Stimulated activated CD4-positive, alpha-beta T cell treated with anti-CD3 and anti-CD28 coated beads, Interleukin-2, amount 100 ng/mL, for 4 hours (primary cell): ENCODE measurements at regions not wholly inside any gene's neighbourhood (a gene's known extent, or its start where the extent isn't known, plus 50 kb on each side); places are given as distances from the start of the nearest gene placed in this dataset.

Experiments used
- DNase-seq: peaks from one replicate; pipeline ENCODE4 v3.0.0-alpha.2; 2020; ENCODE audit warnings: low read depth

DNA sequence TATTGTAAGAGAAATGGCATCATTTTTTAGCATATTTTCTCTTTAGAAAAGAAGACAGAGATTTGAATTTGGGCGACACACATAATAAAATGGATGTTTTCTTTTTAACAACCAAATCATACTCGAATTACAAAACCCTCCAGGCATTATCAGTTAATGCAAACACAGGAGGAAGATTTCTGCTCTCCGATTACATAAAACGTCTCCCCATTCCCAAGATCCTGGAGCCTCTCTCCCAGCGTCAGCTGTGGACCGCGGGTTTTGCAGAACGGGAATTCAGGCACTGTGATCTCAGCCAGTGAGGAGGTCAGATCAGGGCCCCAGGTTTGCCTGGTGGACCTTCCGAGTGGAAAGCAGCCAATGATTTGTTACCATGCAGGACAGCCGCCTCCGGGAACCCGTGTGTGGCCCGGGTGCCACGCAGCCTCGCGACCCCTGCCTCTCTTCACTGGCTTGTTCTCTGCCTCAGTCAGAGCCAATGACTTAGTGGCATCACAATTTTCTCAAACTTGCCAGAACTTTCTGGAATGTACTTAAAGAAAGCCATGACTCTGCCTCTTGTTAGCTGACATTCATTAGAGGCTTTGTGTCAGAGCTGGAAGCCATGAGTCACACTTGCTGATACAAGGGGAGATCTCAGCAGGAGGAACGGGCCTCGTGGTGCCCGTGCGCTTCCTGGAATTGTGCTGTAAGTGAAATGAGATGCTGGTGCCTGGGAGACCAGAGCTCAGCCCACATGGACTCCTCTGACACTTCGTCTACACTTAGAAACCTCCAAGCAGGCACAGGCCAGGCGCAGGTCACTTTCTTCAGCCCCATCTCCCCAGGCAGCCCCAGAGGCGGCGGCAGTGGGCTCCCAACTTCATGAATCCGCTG, 246.1 kb downstream of the KLF6 start:
- peak; percentile 44 for DNase-seq

DNA sequence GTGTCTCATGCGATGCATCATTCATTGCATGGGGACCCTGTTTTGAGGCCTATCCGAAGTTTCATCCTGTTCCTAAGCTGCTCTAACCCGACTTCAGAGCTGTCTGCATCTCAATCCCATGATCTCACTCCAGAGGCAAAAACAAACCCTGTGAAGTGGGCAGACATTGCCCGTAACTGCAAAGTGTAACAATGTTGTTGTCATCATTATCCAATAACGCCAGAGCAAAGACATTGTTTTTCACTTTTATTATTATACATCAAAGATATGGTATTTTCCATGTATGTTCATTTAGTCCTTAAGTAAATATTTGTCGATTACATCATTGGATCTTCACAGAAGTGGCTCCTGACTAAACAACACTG, 246.7 kb downstream of the KLF6 start:
- no peak for DNase-seq

DNA sequence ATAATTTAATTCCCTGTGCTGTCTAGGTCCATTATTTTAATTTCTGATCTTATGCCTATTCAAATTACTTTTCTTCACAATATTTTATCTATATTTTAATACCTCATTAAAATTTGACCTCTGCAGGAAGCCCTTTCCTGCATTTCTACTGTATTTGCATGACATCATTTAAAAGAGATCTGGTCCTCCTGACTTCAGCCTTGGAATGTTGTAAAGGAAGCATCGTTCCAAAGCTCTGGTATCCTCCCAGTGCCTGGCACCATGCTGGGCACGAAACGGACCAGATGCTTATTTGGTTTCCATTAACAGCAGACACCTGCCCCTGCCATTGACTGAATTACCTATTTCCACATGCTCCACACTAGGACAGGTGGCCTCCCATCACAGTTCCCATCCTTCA, 247.5 kb downstream of the KLF6 start:
- DNase-seq: no peak

DNA sequence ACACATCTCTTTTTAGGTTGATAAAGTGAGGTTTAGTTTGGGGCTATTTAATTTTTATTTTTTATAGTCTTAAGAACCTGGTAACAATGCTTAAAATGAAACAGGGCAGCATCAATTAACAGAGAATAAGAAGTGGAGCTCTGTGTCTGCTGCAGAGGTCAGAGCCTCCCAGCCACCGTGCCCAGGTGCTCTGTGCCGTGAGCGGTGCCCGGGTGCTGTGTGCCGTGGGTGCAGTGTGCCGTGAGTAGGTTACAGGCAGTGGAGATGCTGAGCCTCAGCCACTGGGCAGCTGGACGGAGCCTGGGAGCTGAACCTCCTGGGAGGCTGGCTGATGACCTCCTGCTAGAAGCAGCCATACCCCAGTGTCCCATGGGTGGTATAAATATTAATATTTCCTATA, 250.0 kb downstream of the KLF6 start:
- no peak for DNase-seq

DNA sequence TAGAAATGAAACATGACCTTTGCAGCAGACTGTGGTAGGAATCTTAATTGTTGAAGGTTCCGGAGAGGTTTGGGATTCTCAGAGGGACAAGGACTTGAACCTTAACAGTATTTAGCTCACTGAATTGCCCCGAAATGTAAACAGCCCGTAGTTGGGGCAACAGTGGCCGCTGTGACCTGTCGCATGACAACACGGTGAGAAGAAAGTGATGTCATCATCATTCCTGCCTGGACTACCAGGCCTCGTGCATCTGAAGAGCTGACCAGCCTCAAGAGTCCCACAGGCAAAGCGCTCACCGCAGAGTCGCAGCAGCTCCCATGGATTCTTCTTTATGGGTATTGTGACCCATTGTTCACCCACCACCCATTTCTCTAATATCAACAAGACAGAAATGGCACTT, 250.6 kb downstream of the KLF6 start:
- DNase-seq: no peak

- DNase-seq: no peak
Measured at GRCh38 chr10:3533296-3533695, 251.7 kb downstream of the KLF6 start.

DNA sequence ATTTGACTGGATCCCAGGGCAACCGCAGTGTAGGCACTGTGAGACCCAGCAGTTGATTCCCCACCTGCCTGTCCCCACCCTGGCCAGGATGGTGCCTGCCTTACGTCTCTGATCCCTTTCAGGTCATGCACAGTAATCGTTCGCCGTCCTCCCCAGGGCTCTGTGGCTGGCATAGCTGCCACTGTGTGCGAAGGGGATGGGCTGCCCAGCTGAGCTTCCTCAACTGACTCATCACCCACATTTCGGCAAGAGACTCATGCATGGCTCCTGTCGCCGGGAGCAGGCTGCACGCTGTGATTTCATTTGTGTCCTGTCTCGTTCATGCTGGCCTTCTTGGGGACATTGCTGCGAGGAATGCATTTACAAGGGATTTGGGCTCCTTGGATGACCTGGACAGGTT, 252.4 kb downstream of the KLF6 start:
- DNase-seq: no peak

DNA sequence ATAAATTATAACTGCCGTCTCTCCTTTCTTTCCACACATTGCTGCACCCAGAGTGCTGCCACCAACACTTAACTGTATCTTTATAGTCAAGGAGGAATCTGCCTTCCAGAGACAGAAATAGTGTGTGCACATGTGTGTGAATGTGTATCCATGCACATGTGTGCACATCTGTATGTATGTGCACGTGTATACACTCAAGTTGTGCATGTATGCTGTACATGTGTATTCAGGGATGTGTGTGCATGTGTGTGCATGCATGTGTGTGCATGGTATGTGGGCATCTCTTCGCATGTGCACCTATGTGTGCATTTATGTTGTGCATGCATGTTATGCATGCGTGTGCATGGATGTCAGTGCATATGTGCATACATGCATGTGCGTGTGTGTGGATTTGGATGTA, 253.3 kb downstream of the KLF6 start:
- DNase-seq: no peak

GRCh38 chr10:3530783-3531645, 254.0 kb downstream of the KLF6 start:
- DNase-seq: no peak

GRCh38 chr10:3530346-3530745, 254.7 kb downstream of the KLF6 start:
- no peak for DNase-seq

DNA sequence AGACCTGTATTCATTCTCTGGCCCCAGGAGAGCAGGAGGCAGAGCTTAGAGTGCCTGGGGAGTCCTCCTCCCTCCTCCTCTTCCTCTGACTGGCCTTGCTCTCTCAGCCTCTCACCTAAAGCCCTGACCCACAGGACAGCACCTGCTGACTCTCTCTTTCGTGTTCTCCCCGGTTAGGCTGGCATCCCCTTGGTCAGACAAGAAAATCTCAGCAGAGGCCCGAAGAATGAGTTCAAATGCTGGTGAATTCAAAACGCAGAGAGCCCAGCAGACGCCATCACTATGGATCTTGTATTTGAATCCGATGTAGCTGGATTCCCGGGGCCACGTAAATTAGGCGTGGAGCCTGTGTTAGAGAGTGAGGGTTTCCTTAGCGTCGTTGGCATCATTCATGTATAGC, 255.3 kb downstream of the KLF6 start:
- no peak for DNase-seq

DNA sequence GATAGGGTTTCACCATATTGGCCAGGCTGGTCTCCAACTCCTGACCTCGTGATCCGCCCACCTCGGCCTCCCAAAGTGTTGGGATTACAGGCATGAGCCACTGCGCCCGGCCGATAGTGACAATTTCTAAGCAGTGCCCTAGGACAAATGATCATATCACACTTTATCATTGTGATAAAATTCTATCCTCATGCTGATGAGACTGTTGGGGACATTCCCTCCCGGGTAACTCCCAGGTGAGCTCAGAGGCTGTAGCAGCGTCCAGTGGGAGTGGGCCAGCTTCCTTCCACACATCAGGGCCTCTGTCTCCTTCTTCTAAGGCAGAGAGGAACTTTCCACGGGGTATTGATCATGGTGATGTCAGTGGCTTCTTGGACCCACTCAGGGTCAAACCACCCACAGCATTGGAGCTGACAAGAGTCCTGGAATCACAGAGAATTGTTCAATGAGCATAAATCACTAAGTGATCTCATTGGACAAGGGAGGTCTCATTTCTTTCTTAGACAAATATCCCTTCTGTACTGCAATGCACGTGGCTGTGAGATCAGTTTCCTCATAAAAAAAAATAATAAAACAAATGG, 256.1 kb downstream of the KLF6 start:
- no peak for DNase-seq

- DNase-seq: no peak
Measured at GRCh38 chr10:3528271-3528670, 256.7 kb downstream of the KLF6 start.

GRCh38 chr10:3527869-3528268, 257.1 kb downstream of the KLF6 start:
- DNase-seq: no peak

DNA sequence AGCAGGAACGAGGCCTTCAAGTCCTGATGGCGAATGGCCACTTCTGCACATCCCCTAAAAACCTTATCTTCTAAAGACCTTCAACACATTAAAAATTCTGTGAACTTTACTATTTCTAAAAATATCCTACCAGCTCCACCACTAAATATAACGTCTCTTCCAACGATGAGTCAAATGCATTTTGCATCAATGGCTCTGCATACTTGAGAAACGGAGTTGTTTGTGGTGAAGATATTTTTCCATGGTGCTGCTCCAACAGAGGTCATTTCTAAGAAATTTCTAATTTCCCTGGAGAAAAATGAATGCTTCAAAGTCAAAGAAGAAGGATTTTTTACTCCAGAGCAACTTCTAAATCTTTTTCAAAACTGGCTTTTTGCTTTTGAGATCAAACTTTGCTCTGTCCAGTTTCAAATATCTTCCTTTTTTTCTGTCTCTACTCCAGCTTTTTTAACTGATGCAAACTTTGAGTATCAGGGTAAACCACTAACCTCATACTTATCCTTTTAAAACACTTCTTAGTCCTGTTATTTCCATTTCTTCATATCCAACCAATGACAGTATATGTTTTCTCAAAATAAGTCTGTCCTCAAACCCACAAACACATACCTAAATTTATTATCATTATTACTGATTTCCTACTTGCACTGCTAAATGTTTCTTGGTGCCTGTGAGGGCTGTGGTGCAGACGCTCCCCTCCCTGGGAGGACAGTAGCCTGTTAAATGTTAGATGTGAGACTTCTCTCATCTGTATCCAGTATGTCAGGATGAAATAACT, 258.1 kb downstream of the KLF6 start:
- DNase-seq: no peak

DNA sequence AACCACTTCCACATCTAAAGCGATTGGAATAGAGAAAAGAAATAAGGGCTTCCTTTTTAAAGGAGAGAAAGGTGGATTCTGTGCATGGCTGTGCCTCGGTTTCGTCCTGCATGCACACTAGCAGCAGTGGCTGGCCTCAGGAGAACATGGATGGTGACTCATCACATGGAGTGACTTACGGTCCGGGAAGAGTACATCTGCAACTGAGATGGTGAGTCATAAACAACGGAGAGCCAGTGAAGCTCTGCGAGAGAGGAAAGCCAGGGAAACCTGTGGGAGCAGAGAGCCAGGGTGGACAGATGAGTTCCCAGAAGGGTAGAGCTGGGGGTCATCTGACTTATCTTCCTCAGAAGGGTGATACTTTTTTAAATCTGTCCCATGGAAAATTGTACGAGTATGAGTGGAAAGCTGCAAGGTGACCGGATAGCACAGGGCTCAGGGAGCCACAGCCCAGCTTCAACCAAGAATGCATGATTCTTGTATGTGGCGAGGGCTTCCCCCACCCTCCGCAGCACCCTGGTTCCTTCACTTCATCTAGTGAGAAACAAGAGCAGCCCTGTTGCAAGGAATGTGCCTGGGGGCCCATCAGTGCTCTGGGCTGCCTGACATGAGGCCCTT, 259.1 kb downstream of the KLF6 start:
- no peak for DNase-seq

- no peak for DNase-seq
Measured at GRCh38 chr10:3524086-3524960, 260.7 kb downstream of the KLF6 start.

GRCh38 chr10:3523309-3524050, 261.5 kb downstream of the KLF6 start:
- DNase-seq: no peak

GRCh38 chr10:3516923-3517255, 268.1 kb downstream of the KLF6 start:
- DNase-seq: no peak
